GM21723 (cell line): ENCODE measurements at regions not wholly inside any gene's neighbourhood (a gene's known extent, or its start where the extent isn't known, plus 50 kb on each side); places are given as distances from the start of the nearest gene placed in this dataset.
A peak's percentile ranks its signal among the peaks of the same experiment; 100 is the strongest.
"Not testable (repeated sequence)": the region's sequence is repeated elsewhere in the genome, so short reads cannot be mapped to it uniquely, and the experiment has no call there.

Experiments
- ATAC-seq: cut with Tn5 transposase; IDR thresholded peaks from one replicate; pipeline ENCODE4 v1.9.1; 2021; ENCODE audit warnings: mild to moderate bottlenecking, moderate library complexity; ENCODE audit not compliant: unreplicated experiment

DNA sequence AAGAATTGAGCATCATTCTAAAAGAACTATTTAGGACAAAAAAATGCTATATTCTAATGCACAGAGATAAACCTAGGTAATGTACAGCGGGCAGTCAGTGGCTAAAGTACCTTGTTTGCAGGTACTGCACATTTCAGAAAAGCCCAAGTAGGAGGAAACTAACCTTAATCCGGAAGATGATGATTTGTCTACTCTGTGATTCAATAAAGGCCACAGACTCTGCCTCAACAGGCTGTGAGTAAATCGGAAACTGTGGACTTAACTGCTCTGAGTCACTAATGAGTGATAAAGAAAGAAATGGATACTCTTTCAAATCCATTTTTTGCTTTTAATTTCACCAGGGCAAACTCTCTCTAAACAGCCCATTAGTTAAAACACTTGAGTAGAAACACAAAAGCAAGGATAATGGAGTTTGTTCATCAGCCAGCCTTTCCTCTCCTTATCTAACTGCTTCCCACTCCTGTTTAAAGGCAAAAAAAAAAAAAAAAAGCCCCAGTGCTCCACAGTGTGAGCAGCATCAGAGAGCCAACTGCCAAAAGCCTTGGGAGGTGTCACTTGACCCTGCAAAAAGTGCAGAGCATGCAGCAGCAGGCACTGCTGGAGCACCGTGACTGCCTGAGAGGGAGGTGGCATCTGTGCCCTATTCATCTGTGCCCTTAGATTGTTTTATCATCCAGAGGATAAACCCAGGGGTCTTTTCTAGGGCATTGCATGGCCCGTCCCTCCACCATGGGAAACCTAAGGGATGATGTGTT, 187.7 kb downstream of the SATB1 start:
- ATAC-seq: peak; percentile 77

GRCh38 chr3:18236726-18237125, 188.4 kb downstream of the SATB1 start:
- ATAC-seq: no peak

- no peak for ATAC-seq
These were observed 190.3 kb downstream of the SATB1 start for GRCh38 chr3:18234717-18235335.

- no peak for ATAC-seq
These were observed 191.0 kb downstream of the SATB1 start for GRCh38 chr3:18233987-18234716.

GRCh38 chr3:18232317-18232716, 192.8 kb downstream of the SATB1 start:
- ATAC-seq: no peak

- no peak for ATAC-seq
These were observed 197.1 kb downstream of the SATB1 start for GRCh38 chr3:18228060-18228459.

GRCh38 chr3:18225709-18226108, 199.4 kb downstream of the SATB1 start:
- no peak for ATAC-seq

GRCh38 chr3:18224426-18224825, 200.7 kb downstream of the SATB1 start:
- no peak for ATAC-seq

DNA sequence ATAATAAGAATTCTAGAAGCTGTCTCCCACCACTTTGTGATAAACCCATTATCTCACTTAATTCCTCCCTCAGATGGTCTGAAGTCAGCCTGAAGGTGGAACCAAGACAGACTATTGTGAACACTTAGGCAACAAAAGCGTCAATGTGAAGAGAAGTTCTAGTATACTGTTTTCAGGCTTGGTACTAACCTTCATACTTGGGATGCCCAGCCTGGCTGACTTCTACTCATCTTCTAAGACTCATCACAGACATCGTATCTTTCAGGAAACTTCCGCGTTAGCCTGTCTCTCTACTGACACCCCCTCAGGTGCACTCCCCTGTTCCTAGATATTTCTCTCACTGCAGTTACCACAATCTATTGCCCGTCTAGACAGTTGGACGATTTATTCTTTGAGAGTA, 201.2 kb downstream of the SATB1 start:
- peak; percentile 42 for ATAC-seq

GRCh38 chr3:18223571-18223970, 201.6 kb downstream of the SATB1 start:
- ATAC-seq: peak; percentile 99

DNA sequence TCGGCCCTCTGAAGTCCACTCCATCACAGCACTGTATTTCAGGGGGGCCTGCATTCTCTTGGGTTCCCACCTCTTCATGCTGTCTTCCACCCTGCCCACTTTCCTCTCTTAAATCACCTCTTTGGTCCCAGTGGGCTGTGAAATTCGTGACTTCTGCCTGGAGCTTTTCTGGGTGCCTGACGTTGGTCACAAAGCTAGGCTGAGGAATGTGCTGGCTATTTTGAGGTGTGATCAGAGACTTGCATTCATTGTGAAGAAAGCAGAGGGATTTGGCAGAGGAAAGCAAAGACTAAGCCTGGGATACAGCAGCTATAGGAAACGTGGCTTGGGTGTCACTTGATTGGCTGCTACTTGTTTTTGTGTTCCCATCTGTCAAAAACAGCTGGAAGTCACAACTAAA, 202.5 kb downstream of the SATB1 start:
- no peak for ATAC-seq

DNA sequence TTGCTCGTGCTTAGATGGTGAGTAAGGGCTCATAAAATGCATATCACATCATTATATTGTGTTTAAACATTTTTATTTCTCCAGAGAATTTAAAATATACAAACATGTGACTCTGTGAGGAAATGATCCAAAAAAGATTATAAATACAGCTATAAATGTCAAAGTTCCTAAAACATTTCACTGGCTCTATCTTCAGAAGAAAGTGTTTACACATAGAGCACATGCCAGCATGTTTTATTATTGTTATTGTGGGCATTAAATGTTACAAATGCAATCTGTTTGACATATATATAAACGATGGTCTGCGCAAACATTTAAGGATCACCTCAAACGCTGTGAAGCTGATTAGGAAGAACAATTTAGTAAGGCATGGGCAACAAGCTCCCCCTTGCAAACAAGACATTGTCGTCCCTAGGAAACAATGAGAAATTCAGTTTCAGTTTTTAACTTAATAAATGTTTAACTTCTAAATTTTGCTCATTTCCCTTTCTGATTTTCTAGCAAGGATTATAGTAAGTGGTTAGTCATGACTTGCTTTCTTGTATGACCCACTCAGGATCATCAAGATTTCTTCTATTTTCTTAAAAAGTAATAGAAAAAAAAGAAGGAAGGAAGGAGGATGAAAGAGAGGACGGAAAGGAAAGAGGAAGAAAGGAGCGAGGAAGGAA, 207.5 kb downstream of the SATB1 start:
- no peak for ATAC-seq

DNA sequence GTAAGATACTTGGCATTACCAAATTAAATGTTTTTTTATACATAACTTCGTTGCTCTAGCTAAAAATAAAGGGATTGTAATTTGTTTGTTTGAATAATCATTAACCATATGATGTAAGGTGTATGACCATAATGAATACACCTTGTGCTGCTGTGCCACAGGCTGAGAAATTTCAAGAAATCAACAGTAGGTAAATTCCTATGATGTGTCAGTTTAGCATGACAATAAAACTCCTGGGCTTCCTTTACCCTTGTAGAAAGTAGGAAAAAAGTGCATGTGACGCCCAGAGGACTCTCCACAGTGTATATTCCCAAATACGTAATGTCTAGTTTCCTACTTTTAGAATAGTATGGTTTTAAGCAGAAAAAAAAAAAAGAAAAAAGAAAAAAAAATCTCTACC, 208.1 kb downstream of the SATB1 start:
- no peak for ATAC-seq

- ATAC-seq: no peak
These were observed 209.5 kb downstream of the SATB1 start for GRCh38 chr3:18215639-18216038.

DNA sequence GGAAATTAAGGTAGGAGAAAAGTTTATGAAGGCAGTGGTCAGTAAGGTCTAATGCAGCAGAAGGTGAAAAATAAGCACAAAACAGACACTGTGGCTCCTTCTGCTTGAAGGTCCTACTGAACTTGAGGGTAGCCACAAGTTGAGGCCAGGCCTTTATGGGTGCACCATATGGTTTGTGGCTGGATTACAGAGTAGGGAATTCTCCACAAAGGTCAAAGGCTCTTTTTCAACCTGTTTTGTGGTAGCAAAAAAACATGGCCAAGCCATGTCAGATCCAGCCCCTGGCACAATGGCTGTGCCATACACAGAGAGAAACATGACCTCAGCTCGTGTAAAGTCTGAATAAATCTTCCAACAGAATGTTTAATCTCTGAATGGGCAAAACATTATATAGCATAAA, 214.0 kb downstream of the SATB1 start:
- no peak for ATAC-seq

- no peak for ATAC-seq
These were observed 216.3 kb downstream of the SATB1 start for GRCh38 chr3:18208856-18209255.

DNA sequence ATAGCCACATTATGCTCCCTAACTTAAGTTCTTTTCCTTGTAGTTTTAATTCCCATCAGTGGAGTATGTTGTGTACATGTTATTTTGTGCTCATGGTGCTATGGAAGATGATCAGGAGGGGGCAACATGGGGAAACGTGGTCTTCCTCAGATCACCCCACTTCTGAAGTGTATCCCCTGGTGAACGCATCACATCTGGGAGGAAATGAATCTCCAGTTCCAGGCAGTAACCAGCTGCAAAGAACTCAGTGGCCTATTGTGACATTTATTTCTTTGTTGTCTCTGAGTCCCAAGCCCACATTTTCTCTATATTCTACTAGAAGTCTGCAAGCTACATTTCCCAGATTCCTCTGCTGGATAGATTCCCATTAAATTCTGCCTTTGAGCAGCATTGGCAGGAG, 217.0 kb downstream of the SATB1 start:
- no peak for ATAC-seq

DNA sequence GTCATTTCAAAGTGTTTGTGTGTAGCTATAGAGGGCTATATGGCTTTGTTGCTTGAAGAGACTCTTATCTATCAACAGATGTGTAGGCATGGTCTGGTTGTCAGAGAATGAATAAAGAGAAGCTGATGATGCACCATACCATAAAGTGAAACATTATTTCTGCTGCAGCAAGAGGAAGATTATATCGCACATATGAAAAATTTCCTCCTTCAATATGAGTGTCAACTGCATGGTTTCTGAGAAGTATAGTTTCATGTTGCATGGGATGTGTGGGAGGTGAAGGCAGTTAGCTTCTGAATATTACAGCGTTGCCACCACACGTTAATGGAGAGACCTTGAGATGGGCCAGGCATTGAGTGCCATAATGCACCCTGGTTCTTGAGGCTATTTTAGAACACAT, 217.9 kb downstream of the SATB1 start:
- ATAC-seq: no peak

DNA sequence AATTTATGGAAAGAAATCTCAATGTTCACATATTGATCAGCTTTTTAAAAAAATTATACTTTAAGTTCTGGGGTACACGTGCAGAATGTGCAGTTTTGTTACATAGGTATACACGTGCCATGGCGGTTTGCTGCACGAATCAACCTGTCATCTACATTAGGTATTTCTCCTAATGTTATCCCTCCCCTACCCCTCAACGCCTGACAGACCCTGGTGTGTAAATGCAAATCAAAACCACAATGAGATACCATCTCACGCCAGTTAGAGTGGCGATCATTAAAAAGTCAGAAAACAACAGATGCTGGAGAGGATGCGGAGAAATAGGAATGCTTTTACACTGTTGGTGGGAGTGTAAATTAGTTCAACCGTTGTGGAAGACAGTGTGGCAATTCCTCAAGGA, 219.4 kb downstream of the SATB1 start:
- ATAC-seq: not testable (repeated sequence)

DNA sequence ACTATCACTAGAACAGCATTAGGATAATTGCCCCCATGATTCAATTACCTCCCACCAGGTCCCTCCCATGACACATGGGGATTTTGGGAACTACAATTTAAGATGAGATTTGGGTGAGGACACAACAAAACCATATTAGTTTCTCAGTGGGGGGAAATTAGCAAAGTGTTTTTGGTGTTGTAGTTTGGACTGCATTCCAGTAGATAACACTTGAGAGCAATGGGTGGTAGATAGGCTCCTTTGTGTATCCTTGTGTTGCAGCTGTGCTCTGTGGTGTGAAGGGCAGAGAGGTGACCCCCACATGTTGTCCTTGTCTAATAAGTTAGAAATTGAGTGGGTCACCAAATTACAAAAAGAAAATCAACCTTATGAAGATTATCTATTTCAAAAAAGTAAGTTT, 223.8 kb downstream of the SATB1 start:
- no peak for ATAC-seq

DNA sequence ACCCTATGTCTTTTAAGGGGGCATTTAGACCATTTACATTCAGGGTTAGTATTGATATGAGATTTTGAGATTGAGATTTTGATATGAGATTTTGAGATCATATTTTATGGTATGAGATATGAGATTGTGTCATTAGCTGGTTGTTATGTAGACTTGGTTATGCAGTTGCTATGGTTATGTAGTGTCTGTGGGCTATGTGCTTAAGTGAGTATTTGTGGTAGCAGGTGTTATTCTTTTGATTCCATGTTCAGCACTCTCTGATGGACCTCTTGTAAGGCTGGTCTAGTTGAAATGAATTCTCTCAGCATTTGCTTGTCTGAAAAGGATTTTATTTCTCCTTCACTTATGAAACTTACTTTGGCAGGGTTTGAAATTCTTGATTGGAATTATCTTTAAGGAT, 225.4 kb downstream of the SATB1 start:
- ATAC-seq: no peak

DNA sequence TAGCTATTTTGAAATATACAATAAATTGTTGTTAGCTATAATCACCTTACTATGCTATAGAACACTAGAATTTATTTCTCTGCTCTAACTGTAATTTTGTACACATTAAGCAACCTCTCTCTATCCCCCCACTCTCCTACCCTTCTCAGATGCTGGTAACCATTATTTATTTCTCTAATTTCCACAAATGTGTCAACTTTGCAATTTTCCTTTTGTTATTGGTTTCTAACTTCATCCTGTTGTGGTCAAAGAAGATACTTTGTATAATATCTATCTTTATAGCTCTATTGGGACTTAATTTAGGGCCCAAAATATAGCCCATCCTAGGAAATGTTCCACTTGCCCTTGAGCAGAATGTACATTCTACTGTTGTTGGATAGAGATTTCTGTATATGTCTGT, 229.3 kb downstream of the SATB1 start:
- no peak for ATAC-seq
